Uterus (tissue), 3 donors: ENCODE measurements at regions not wholly inside any gene's neighbourhood (a gene's known extent, or its start where the extent isn't known, plus 50 kb on each side); places are given as distances from the start of the nearest gene placed in this dataset.

Source experiments
- DNase-seq, 2 donors: peaks; one replicate each; pipeline ENCODE4 v3.0.0-alpha.2; 2019 to 2020
- H3K27ac ChIP-seq, 2 donors: fragments of 200-600 bp; sonication (generic); 1 replicate in 1 of 2; 2 replicates in 1 of 2; pipeline ENCODE4 v1.5.1; 2016 to 2018
- H3K27me3 ChIP-seq, 2 donors: fragments of 200-600 bp; sonication (generic); one replicate each; pipeline ENCODE4 v1.5.1; 2018 to 2019; ENCODE audit warnings: control low read depth in 1 of 2
- H3K36me3 ChIP-seq, 2 donors: fragments of 200-600 bp; sonication (generic); one replicate each; pipeline ENCODE4 v1.5.1; 2019; ENCODE audit warnings: control low read depth in 1 of 2
- H3K4me1 ChIP-seq, 2 donors: fragments of 200-600 bp; sonication (generic); one replicate each; pipeline ENCODE4 v1.5.1; 2018 to 2019; ENCODE audit warnings: control low read depth in 1 of 2
- H3K4me3 ChIP-seq, 2 donors: fragments of 200-600 bp; sonication (generic); 1 replicate in 1 of 2; 2 replicates in 1 of 2; pipeline ENCODE4 v1.5.1; 2018 to 2019; ENCODE audit warnings: mild to moderate bottlenecking in 1 of 2
- H3K9me3 ChIP-seq, 2 donors: fragments of 200-600 bp; sonication (generic); one replicate each; pipeline ENCODE4 v1.5.1; 2019; ENCODE audit warnings: control low read depth in 1 of 2
- POLR2A ChIP-seq, 2 donors: fragments of 450-650 bp; IDR thresholded peaks; one replicate each; pipeline ENCODE4 v1.6.1; 2016; ENCODE audit warnings: antibody characterized with exemption in 2 of 2, mild to moderate bottlenecking in 1 of 2, moderate library complexity in 1 of 2
- intact Hi-C: fragments of 100-400 bp; cut with DNase I; formaldehyde crosslinking; loops from one replicate; pipeline ENCODE4 v1.15.1; 2023; ENCODE audit warnings: low total_unique reads
- TF ChIP-seq, protein P1 (sequence below), 4 experiments: fragments of 200-600 bp in 2 of 4; fragments of 450-650 bp in 2 of 4; sonication (generic) in 2 of 4; IDR thresholded peaks; one replicate each; pipeline ENCODE4 v1.5.1; 2016 to 2019; ENCODE audit warnings: antibody characterized with exemption in 4 of 4, mild to moderate bottlenecking in 2 of 4, moderate library complexity in 1 of 4
- donor health status: DM: yes; HTN: yes; CAD: no.

DNA sequence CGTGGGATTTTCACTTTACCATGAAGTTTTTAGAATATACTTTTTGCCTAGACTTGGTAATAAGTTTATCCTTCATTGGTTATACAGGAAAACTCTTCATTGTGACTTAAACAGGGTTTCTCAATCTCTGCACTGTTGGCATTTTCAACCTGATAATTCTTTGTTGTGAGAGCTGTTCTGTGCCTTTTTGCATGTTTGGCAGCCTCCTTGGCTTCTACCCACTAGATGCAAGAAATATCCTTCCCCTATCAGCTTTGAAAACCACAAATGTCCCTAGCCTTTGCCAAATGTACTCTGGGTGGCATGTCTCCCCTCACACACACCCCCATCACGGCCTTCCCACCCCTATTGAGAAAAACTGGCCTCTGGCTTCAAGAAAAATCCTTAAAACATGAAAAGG lies 180.9 kb downstream of the ESM1 start:
- no peaks in the 10 kb centered on the region for H3K4me1 ChIP-seq
- no peaks in the 10 kb centered on the region for H3K36me3 ChIP-seq
- H3K27me3 ChIP-seq: no peaks in the 10 kb centered on the region
- no peak overlapping the region for H3K4me3 ChIP-seq
- no peak overlapping the region for H3K27ac ChIP-seq
- DNase-seq: no peak
- intact Hi-C loops: no loop called here
- no peak for TF ChIP-seq POLR2A (IDR thresholded peaks at IDR 0.05)
- TF ChIP-seq, protein P1, sequence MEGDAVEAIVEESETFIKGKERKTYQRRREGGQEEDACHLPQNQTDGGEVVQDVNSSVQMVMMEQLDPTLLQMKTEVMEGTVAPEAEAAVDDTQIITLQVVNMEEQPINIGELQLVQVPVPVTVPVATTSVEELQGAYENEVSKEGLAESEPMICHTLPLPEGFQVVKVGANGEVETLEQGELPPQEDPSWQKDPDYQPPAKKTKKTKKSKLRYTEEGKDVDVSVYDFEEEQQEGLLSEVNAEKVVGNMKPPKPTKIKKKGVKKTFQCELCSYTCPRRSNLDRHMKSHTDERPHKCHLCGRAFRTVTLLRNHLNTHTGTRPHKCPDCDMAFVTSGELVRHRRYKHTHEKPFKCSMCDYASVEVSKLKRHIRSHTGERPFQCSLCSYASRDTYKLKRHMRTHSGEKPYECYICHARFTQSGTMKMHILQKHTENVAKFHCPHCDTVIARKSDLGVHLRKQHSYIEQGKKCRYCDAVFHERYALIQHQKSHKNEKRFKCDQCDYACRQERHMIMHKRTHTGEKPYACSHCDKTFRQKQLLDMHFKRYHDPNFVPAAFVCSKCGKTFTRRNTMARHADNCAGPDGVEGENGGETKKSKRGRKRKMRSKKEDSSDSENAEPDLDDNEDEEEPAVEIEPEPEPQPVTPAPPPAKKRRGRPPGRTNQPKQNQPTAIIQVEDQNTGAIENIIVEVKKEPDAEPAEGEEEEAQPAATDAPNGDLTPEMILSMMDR (IDR thresholded peaks at IDR 0.05): no peak
- no peaks in the 10 kb centered on the region for H3K9me3 ChIP-seq

DNA sequence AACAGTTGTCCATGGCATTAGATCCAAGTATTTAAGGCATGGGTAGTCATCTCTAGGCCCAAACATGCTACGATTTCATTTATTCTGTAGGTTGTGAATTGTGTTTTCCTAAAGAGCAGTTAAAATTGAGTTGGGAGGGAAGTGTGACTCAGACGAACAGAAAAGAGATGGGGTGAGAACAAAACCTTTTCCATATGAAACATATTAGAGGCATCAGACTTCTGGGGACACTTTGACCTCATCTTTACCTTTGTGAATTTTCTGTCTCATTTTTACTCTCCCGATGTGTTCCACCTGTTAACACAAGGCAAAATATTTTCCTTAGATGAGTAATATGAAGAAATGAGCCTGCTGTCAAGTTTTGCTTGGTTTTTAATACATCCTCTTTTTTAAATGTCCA lies 181.3 kb downstream of the ESM1 start:
- H3K9me3 ChIP-seq: no peaks in the 10 kb centered on the region
- no peak for DNase-seq
- H3K27ac ChIP-seq: no peak overlapping the region
- intact Hi-C loops: no loop called here
- no peaks in the 10 kb centered on the region for H3K36me3 ChIP-seq
- TF ChIP-seq, protein P1 (IDR thresholded peaks at IDR 0.05): no peak
- TF ChIP-seq POLR2A (IDR thresholded peaks at IDR 0.05): no peak
- no peaks in the 10 kb centered on the region for H3K4me1 ChIP-seq
- H3K27me3 ChIP-seq: no peaks in the 10 kb centered on the region
- no peak overlapping the region for H3K4me3 ChIP-seq

DNA sequence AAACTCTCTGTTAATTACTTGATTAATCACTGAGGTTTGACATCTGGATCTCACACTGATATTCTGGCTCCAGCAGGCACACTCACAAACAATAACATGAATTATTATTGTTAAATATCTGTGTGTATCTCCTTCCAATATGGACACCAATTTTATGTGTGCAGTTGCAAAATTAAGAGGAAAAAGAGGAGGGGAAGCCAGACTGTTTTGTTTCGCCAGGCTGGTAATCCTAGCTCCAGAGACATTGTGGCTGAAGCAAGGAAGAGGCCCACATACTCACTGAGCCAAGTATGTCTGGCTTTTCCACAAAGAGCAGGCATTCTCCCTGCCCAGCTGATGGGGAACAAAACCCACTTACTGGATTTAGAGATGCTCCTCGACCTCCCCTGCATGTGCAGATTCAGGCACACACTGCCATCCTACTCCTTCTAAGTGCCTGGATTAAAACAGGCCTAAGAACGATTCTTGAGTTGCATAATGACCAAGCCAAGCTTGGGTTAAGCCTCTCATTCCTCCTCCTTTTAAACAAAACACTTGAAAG lies 181.9 kb downstream of the ESM1 start:
- no peak overlapping the region for H3K4me3 ChIP-seq
- no peaks in the 10 kb centered on the region for H3K9me3 ChIP-seq
- no peaks in the 10 kb centered on the region for H3K4me1 ChIP-seq
- intact Hi-C loops: no loop called here
- H3K36me3 ChIP-seq: no peaks in the 10 kb centered on the region
- H3K27me3 ChIP-seq: no peaks in the 10 kb centered on the region
- H3K27ac ChIP-seq: peak overlapping the region; percentile 21 to 41
- DNase-seq: no peak
- TF ChIP-seq, protein P1 (IDR thresholded peaks at IDR 0.05): no peak
- no peak for TF ChIP-seq POLR2A (IDR thresholded peaks at IDR 0.05)

DNA sequence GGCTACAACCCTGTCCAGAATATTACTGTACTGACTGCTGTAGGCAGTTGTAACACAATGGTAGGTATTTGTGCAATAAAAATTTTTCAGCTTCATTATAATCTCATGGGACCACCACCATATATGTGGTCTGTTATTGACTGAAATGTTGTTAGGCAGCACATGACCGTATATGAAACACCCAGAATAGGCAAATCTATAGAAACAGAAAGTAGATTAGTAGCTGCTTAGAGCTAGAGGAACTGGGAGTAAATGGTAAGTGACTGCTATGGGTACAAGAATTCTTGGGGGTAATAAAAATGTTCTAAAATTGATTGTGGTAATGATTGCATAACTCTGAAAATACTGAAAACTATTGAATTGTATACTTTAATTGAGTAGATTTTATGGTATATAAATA lies 185.7 kb downstream of the ESM1 start:
- Histone ChIP-seq H3K4me3 (no peak overlapping the region), H3K36me3 (no peaks in the 10 kb centered on the region), H3K9me3 (no peaks in the 10 kb centered on the region), H3K27me3 (no peaks in the 10 kb centered on the region), H3K4me1 (no peaks in the 10 kb centered on the region), H3K27ac (no peak overlapping the region)
- TF ChIP-seq POLR2A (IDR thresholded peaks at IDR 0.05): no peak
- TF ChIP-seq, protein P1 (IDR thresholded peaks at IDR 0.05): no peak
- DNase-seq: no peak
- intact Hi-C loops: no loop called here

DNA sequence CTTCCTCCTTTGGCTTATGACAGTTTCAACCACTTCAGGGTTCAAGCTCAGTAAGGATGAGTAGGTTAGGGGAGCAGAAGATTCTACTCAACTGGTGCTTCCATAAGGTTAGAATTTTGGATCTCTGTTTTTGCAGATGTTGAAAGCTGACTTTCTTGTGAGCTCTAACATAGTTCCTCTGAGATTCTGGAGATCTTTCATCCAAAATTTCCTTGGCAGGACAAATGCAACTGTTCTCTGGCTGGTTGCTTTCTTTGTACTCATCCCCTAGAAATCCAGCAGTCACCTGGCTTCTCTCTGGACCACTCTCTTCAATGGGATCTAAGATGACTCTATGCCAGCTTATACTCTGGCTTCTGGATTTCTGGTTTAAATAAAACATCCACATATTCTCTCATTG lies 189.6 kb downstream of the ESM1 start:
- no peak for DNase-seq
- Histone ChIP-seq H3K27me3 (no peaks in the 10 kb centered on the region), H3K4me3 (no peak overlapping the region), H3K27ac (no peak overlapping the region), H3K4me1 (no peaks in the 10 kb centered on the region), H3K36me3 (no peaks in the 10 kb centered on the region), H3K9me3 (no peaks in the 10 kb centered on the region)
- no peak for TF ChIP-seq POLR2A (IDR thresholded peaks at IDR 0.05)
- TF ChIP-seq, protein P1 (IDR thresholded peaks at IDR 0.05): no peak
- intact Hi-C loops: no loop called here
